ENCODE measurements at regions not wholly inside any gene's neighbourhood (a gene's known extent, or its start where the extent isn't known, plus 50 kb on each side); places are given as distances from the start of the nearest gene placed in this dataset.
"Not testable (repeated sequence)": the region's sequence is repeated elsewhere in the genome, so short reads cannot be mapped to it uniquely, and the experiment has no call there.

DNA sequence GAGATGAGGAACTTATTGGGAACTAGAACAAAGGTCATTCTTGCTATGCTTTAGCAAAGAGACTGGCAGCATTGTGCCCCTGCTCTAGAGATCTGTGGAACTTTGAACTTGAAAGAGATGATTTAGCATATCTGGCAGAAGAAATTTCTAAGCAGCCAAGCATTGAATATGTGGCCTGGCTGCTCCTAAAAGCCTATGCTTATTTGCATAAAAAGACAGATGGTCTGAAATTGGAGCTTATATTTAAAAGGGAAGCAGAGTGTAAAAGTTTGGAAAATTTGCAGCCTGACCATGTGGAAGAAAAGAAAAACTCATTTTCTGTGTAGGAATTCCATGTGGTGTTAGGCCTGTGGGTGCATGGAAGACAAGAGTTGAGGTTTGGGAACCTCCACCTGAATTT lies 647.5 kb downstream of the MATN1 start:
- not testable (repeated sequence) for H3K9ac ChIP-seq (ENCODE audit: low read length in 2 of 2); H3K9me3 ChIP-seq (ENCODE audit: control insufficient read depth in 2 of 2, low read length in 2 of 2)

GRCh38 chr1:30068787-30069472 lies 654.5 kb downstream of the MATN1 start:
- H3K27me3 ChIP-seq (ENCODE audit: control insufficient read depth in 1 of 2, insufficient read depth in 2 of 2, low read length in 2 of 2) = peaks cover 0 to 5% of the 10 kb centered on the region in 2 donors
- H3K36me3 ChIP-seq (ENCODE audit: control insufficient read depth in 2 of 2, insufficient read depth in 2 of 2, low read length in 2 of 2) = no peaks in the 10 kb centered on the region
- no peak overlapping the region for H3K4me3 ChIP-seq (ENCODE audit: low read length in 2 of 2)
- no peaks in the 10 kb centered on the region for H3K9me3 ChIP-seq (ENCODE audit: control insufficient read depth in 2 of 2, low read length in 2 of 2)
- H3K4me1 ChIP-seq (ENCODE audit: control insufficient read depth, insufficient read depth, low read length) = no peaks in the 10 kb centered on the region
- no peak overlapping the region for H3K9ac ChIP-seq (ENCODE audit: low read length in 2 of 2)
- H3K27ac ChIP-seq (ENCODE audit: low read length) = no peak overlapping the region

More for the DNA sequence above, 647.5 kb downstream of the MATN1 start:
- not testable (repeated sequence) for H3K27ac ChIP-seq (ENCODE audit: low read length); H3K27me3 ChIP-seq (ENCODE audit: control insufficient read depth in 1 of 2, insufficient read depth in 2 of 2, low read length in 2 of 2); H3K36me3 ChIP-seq (ENCODE audit: control insufficient read depth in 2 of 2, insufficient read depth in 2 of 2, low read length in 2 of 2); H3K4me3 ChIP-seq (ENCODE audit: low read length in 2 of 2); H3K4me1 ChIP-seq (ENCODE audit: control insufficient read depth, insufficient read depth, low read length)

DNA sequence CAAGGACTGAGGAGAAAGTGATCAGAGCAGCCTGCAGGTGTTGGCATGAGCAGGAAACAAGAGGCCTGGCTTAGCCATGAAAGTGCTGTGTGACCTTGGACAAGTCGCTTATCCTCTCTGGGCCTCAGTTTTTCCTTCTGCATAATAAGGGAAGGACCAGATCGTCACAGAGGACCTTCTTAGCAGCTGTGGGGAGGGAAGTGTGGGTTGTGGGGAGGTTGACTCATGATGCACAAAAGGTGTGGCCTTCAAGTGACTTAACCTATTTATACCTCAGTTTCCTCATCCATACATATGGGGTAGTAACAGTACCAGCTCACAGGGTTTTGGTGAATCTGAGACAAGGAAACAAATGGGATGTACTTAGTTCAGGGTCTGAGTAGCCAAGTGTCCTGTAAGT lies 658.8 kb downstream of the MATN1 start:
- H3K36me3 ChIP-seq (ENCODE audit: control insufficient read depth in 2 of 2, insufficient read depth in 2 of 2, low read length in 2 of 2) = no peaks in the 10 kb centered on the region
- H3K4me3 ChIP-seq (ENCODE audit: low read length in 2 of 2) = no peak overlapping the region
- no peaks in the 10 kb centered on the region for H3K9me3 ChIP-seq (ENCODE audit: control insufficient read depth in 2 of 2, low read length in 2 of 2)
- no peaks in the 10 kb centered on the region for H3K4me1 ChIP-seq (ENCODE audit: control insufficient read depth, insufficient read depth, low read length)
- H3K27ac ChIP-seq (ENCODE audit: low read length) = no peak overlapping the region
- peaks cover 0 to 5% of the 10 kb centered on the region in 2 donors for H3K27me3 ChIP-seq (ENCODE audit: control insufficient read depth in 1 of 2, insufficient read depth in 2 of 2, low read length in 2 of 2)
- no peak overlapping the region for H3K9ac ChIP-seq (ENCODE audit: low read length in 2 of 2)

- H3K27ac ChIP-seq (ENCODE audit: low read length) = no peak overlapping the region
These were observed 659.6 kb downstream of the MATN1 start for GRCh38 chr1:30063621-30064280.

DNA sequence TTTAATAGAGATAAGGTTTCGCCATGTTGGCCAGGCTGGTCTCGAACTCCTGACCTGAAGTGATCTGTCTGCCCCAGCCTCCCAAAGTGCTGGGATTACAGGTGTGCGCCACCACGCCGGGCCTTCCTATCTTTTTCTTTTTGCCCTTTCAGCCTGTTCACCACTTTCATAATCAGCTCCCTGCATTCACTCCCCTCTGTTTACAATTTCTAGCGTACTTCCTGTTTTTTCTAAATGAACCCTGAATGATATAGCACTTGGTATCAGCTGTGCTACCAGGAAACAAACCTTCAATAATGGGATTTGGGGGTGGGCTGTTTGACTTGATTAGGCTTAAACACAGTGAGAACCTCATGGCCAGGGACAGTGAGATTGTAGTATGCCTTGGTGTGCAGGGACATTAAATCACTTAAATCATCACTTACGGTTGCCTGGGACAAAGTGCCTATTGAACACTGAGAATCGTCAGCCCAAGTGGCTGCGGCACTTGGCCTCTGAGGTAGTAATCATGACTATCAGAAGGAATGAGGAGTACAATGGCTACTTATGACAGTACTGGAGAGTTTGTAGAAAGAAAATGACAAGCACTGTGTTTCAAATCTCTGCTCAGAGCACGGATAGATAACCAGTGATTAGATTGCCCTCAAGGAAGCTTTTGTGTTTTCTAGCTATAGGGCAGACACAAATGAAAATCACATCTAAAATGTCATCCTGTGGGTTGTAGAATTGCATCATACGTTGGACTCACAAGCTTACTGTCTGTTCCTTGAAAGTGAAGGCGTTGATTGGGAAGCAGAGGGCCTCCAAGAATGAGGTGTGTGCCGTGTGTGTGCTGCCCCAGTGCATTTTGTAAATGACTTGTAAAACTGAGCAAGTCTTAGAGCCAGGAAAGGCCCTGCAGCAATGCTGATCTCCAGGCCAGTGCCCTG lies 661.8 kb downstream of the MATN1 start:
- Histone ChIP-seq H3K27me3 (ENCODE audit: control insufficient read depth in 1 of 2, insufficient read depth in 2 of 2, low read length in 2 of 2) (peaks cover 3 to 8% of the 10 kb centered on the region in 2 donors), H3K36me3 (ENCODE audit: control insufficient read depth in 2 of 2, insufficient read depth in 2 of 2, low read length in 2 of 2) (no peaks in the 10 kb centered on the region), H3K4me3 (ENCODE audit: low read length in 2 of 2) (no peak overlapping the region), H3K4me1 (ENCODE audit: control insufficient read depth, insufficient read depth, low read length) (no peaks in the 10 kb centered on the region), H3K9me3 (ENCODE audit: control insufficient read depth in 2 of 2, low read length in 2 of 2) (no peaks in the 10 kb centered on the region), H3K9ac (ENCODE audit: low read length in 2 of 2) (no peak overlapping the region), H3K27ac (ENCODE audit: low read length) (no peak overlapping the region)

More at GRCh38 chr1:30063621-30064280, 659.6 kb downstream of the MATN1 start:
- H3K4me1 ChIP-seq (ENCODE audit: control insufficient read depth, insufficient read depth, low read length) = no peaks in the 10 kb centered on the region
- no peaks in the 10 kb centered on the region for H3K36me3 ChIP-seq (ENCODE audit: control insufficient read depth in 2 of 2, insufficient read depth in 2 of 2, low read length in 2 of 2)
- H3K4me3 ChIP-seq (ENCODE audit: low read length in 2 of 2) = no peak overlapping the region
- no peaks in the 10 kb centered on the region for H3K9me3 ChIP-seq (ENCODE audit: control insufficient read depth in 2 of 2, low read length in 2 of 2)
- no peak overlapping the region for H3K9ac ChIP-seq (ENCODE audit: low read length in 2 of 2)
- peaks cover 0 to 5% of the 10 kb centered on the region in 2 donors for H3K27me3 ChIP-seq (ENCODE audit: control insufficient read depth in 1 of 2, insufficient read depth in 2 of 2, low read length in 2 of 2)

DNA sequence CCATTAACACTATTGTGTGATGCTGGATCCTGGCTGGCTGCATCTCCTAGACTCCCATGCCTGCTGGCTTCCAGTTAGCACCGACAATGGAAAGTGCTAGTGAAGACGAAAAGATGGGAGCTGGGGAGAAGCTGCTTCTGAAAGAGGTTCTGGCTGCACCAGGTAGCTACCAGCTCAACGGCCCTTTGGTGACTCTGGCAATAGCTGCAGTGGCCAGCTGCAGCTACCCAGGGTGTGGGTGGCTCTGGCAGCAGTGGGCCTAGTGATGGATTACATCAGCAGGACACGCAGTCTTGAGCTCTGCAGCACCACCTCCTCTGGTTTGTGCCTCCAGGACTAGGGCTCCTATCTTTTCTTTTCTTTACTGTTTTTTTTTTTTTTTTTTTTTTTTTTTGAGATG lies 662.6 kb downstream of the MATN1 start:
- Histone ChIP-seq H3K4me1 (ENCODE audit: control insufficient read depth, insufficient read depth, low read length) (no peaks in the 10 kb centered on the region), H3K9me3 (ENCODE audit: control insufficient read depth in 2 of 2, low read length in 2 of 2) (no peaks in the 10 kb centered on the region), H3K27ac (ENCODE audit: low read length) (no peak overlapping the region), H3K27me3 (ENCODE audit: control insufficient read depth in 1 of 2, insufficient read depth in 2 of 2, low read length in 2 of 2) (peaks cover 3 to 8% of the 10 kb centered on the region in 2 donors), H3K36me3 (ENCODE audit: control insufficient read depth in 2 of 2, insufficient read depth in 2 of 2, low read length in 2 of 2) (no peaks in the 10 kb centered on the region), H3K9ac (ENCODE audit: low read length in 2 of 2) (no peak overlapping the region), H3K4me3 (ENCODE audit: low read length in 2 of 2) (no peak overlapping the region)

- H3K27ac ChIP-seq (ENCODE audit: low read length) = no peak overlapping the region
- H3K9me3 ChIP-seq (ENCODE audit: control insufficient read depth in 2 of 2, low read length in 2 of 2) = no peaks in the 10 kb centered on the region
- H3K4me3 ChIP-seq (ENCODE audit: low read length in 2 of 2) = no peak overlapping the region
- no peak overlapping the region for H3K9ac ChIP-seq (ENCODE audit: low read length in 2 of 2)
- H3K4me1 ChIP-seq (ENCODE audit: control insufficient read depth, insufficient read depth, low read length) = no peaks in the 10 kb centered on the region
- H3K36me3 ChIP-seq (ENCODE audit: control insufficient read depth in 2 of 2, insufficient read depth in 2 of 2, low read length in 2 of 2) = no peaks in the 10 kb centered on the region
- H3K27me3 ChIP-seq (ENCODE audit: control insufficient read depth in 1 of 2, insufficient read depth in 2 of 2, low read length in 2 of 2) = peaks cover 3 to 8% of the 10 kb centered on the region in 2 donors
These were observed 664.4 kb downstream of the MATN1 start for GRCh38 chr1:30058970-30059369.

DNA sequence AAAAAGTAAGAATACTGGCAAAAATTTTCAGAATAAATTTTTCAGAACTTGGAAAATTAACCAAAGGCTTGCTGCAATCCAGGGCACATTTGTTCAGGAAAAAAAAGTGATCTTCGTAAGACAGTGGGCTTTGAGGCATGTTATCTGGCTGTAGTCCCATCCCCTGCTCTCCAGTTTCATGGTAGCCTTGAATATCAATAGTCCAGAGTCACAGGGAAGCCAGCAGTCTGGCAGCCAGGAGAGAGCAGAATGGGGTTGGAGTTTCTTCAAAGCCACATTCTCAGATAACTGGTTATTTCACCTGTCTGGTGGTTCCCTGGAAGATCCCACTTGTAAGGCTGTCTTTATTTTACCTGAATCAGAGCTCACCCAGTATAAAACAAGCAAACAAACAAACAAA lies 669.3 kb downstream of the MATN1 start:
- Histone ChIP-seq H3K9ac (ENCODE audit: low read length in 2 of 2) (no peak overlapping the region), H3K27ac (ENCODE audit: low read length) (no peak overlapping the region), H3K27me3 (ENCODE audit: control insufficient read depth in 1 of 2, insufficient read depth in 2 of 2, low read length in 2 of 2) (peaks cover 14 to 22% of the 10 kb centered on the region in 2 donors), H3K4me3 (ENCODE audit: low read length in 2 of 2) (no peak overlapping the region), H3K4me1 (ENCODE audit: control insufficient read depth, insufficient read depth, low read length) (no peaks in the 10 kb centered on the region), H3K36me3 (ENCODE audit: control insufficient read depth in 2 of 2, insufficient read depth in 2 of 2, low read length in 2 of 2) (no peaks in the 10 kb centered on the region), H3K9me3 (ENCODE audit: control insufficient read depth in 2 of 2, low read length in 2 of 2) (no peaks in the 10 kb centered on the region)

DNA sequence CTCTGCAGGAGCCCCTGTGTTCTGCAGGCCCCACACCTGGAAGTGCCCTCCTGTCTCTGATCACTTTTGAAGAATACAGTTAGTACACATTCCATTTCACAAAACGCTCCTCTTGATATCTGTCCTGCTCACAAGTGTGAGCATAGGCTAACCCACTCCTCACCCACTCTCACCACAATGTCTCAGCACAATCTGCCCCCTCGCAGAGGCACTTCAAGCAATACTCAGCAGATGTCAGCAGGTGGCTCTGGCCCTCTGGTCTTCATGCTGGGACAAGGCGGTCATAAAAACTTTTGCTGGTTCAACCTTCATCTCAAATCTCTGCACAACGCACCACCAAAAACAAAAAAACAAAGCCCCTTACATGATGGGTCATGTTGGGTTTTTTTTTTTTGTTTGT lies 671.2 kb downstream of the MATN1 start:
- H3K27me3 ChIP-seq (ENCODE audit: control insufficient read depth in 1 of 2, insufficient read depth in 2 of 2, low read length in 2 of 2) = peaks cover 7 to 28% of the 10 kb centered on the region in 2 donors
- no peak overlapping the region for H3K4me3 ChIP-seq (ENCODE audit: low read length in 2 of 2)
- H3K27ac ChIP-seq (ENCODE audit: low read length) = no peak overlapping the region

DNA sequence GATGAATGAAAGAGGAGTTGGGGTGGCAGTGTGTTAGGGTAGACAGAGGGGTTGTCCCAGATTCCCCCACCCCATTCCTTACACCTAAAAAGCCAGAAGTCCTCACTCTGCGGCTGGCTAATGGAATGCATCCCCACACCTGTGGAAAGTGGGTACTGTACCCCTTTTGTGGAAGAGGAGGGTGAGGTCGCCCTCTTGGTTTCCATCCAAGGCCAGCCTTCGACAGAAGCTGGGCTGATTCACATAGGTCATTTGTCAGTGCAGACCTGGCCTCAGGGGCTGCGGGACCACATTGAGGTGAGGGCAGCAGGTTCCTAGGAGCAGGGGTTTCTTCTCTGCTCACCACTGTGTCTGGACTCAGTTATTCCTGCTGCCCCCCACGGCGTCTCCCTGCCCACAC lies 671.6 kb downstream of the MATN1 start:
- H3K27me3 ChIP-seq (ENCODE audit: control insufficient read depth in 1 of 2, insufficient read depth in 2 of 2, low read length in 2 of 2) = peaks cover 7 to 28% of the 10 kb centered on the region in 2 donors

More for the DNA sequence above, 671.2 kb downstream of the MATN1 start:
- Histone ChIP-seq H3K9me3 (ENCODE audit: control insufficient read depth in 2 of 2, low read length in 2 of 2) (no peaks in the 10 kb centered on the region), H3K9ac (ENCODE audit: low read length in 2 of 2) (no peak overlapping the region), H3K36me3 (ENCODE audit: control insufficient read depth in 2 of 2, insufficient read depth in 2 of 2, low read length in 2 of 2) (no peaks in the 10 kb centered on the region), H3K4me1 (ENCODE audit: control insufficient read depth, insufficient read depth, low read length) (no peaks in the 10 kb centered on the region)

More for the DNA sequence above, 671.6 kb downstream of the MATN1 start:
- Histone ChIP-seq H3K9me3 (ENCODE audit: control insufficient read depth in 2 of 2, low read length in 2 of 2) (no peaks in the 10 kb centered on the region), H3K27ac (ENCODE audit: low read length) (no peak overlapping the region), H3K4me1 (ENCODE audit: control insufficient read depth, insufficient read depth, low read length) (no peaks in the 10 kb centered on the region), H3K36me3 (ENCODE audit: control insufficient read depth in 2 of 2, insufficient read depth in 2 of 2, low read length in 2 of 2) (no peaks in the 10 kb centered on the region), H3K4me3 (ENCODE audit: low read length in 2 of 2) (no peak overlapping the region), H3K9ac (ENCODE audit: low read length in 2 of 2) (no peak overlapping the region)
